ENCODE measurements at regions not wholly inside any gene's neighbourhood (a gene's known extent, or its start where the extent isn't known, plus 50 kb on each side); places are given as distances from the start of the nearest gene placed in this dataset.

GRCh38 chr3:31402117-31402516 is 130.6 kb upstream of the STT3B start:
- H3K9ac ChIP-seq (ENCODE audit: low read depth in 2 of 2, low read length in 2 of 2) = no peak overlapping the region
- TF ChIP-seq CTCF (IDR thresholded peaks at IDR 0.05) = no peak
- H3K9me3 ChIP-seq = no peaks in the 10 kb centered on the region
- no peaks in the 10 kb centered on the region for H3K36me3 ChIP-seq
- no peaks in the 10 kb centered on the region for H3K4me1 ChIP-seq
- H3K27me3 ChIP-seq = no peaks in the 10 kb centered on the region
- H3K4me3 ChIP-seq = no peak overlapping the region
- intact Hi-C loops (cut with DNase I) = no loop called here
- DNase-seq = no peak
- H3K27ac ChIP-seq = no peak overlapping the region

GRCh38 chr3:31403197-31403596 is 129.5 kb upstream of the STT3B start:
- Histone ChIP-seq H3K9me3 (no peaks in the 10 kb centered on the region), H3K4me1 (no peaks in the 10 kb centered on the region), H3K9ac (ENCODE audit: low read depth in 2 of 2, low read length in 2 of 2) (no peak overlapping the region), H3K36me3 (no peaks in the 10 kb centered on the region), H3K27ac (no peak overlapping the region), H3K4me3 (no peak overlapping the region), H3K27me3 (no peaks in the 10 kb centered on the region)
- no peak for TF ChIP-seq CTCF (IDR thresholded peaks at IDR 0.05)
- intact Hi-C loops (cut with DNase I) = no loop called here
- no peak for DNase-seq

GRCh38 chr3:31404871-31405270 is 127.9 kb upstream of the STT3B start:
- H3K36me3 ChIP-seq = no peaks in the 10 kb centered on the region
- intact Hi-C loops (cut with DNase I) = no loop called here
- H3K27ac ChIP-seq = no peak overlapping the region
- no peak for DNase-seq
- H3K9ac ChIP-seq (ENCODE audit: low read depth in 2 of 2, low read length in 2 of 2) = no peak overlapping the region
- H3K27me3 ChIP-seq = no peaks in the 10 kb centered on the region
- no peaks in the 10 kb centered on the region for H3K4me1 ChIP-seq
- TF ChIP-seq CTCF (IDR thresholded peaks at IDR 0.05) = no peak
- H3K9me3 ChIP-seq = no peaks in the 10 kb centered on the region
- no peak overlapping the region for H3K4me3 ChIP-seq

GRCh38 chr3:31405515-31405914 is 127.2 kb upstream of the STT3B start:
- Histone ChIP-seq H3K36me3 (no peaks in the 10 kb centered on the region), H3K27ac (no peak overlapping the region), H3K4me3 (no peak overlapping the region), H3K9ac (ENCODE audit: low read depth in 2 of 2, low read length in 2 of 2) (no peak overlapping the region), H3K27me3 (no peaks in the 10 kb centered on the region), H3K4me1 (no peaks in the 10 kb centered on the region), H3K9me3 (no peaks in the 10 kb centered on the region)
- TF ChIP-seq CTCF (IDR thresholded peaks at IDR 0.05) = no peak
- DNase-seq = no peak
- intact Hi-C loops (cut with DNase I) = no loop called here

GRCh38 chr3:31406896-31407295 is 125.8 kb upstream of the STT3B start:
- Histone ChIP-seq H3K9ac (ENCODE audit: low read depth in 2 of 2, low read length in 2 of 2) (no peak overlapping the region), H3K36me3 (no peaks in the 10 kb centered on the region), H3K27ac (no peak overlapping the region), H3K27me3 (no peaks in the 10 kb centered on the region), H3K9me3 (no peaks in the 10 kb centered on the region), H3K4me1 (no peaks in the 10 kb centered on the region), H3K4me3 (no peak overlapping the region)
- TF ChIP-seq CTCF (IDR thresholded peaks at IDR 0.05) = no peak
- intact Hi-C loops (cut with DNase I) = no loop called here
- DNase-seq = no peak

- no peaks in the 10 kb centered on the region for H3K9me3 ChIP-seq
- DNase-seq = no peak
- TF ChIP-seq CTCF (IDR thresholded peaks at IDR 0.05) = no peak
- H3K4me3 ChIP-seq = no peak overlapping the region
- no peaks in the 10 kb centered on the region for H3K36me3 ChIP-seq
- H3K27me3 ChIP-seq = no peaks in the 10 kb centered on the region
- H3K27ac ChIP-seq = no peak overlapping the region
- intact Hi-C loops (cut with DNase I) = no loop called here
- H3K9ac ChIP-seq (ENCODE audit: low read depth in 2 of 2, low read length in 2 of 2) = no peak overlapping the region
- no peaks in the 10 kb centered on the region for H3K4me1 ChIP-seq
These were observed 125.1 kb upstream of the STT3B start for GRCh38 chr3:31407665-31408064.
